GM13977 (cell line): ENCODE measurements at regions not wholly inside any gene's neighbourhood (a gene's known extent, or its start where the extent isn't known, plus 50 kb on each side); places are given as distances from the start of the nearest gene placed in this dataset.

ENCODE experiments used
- DNase-seq: peaks from one replicate; pipeline ENCODE4 v3.0.0; 2012; ENCODE audit warnings: low spot score
- in situ Hi-C: fragments of 300-500 bp; cut with MboI; formaldehyde crosslinking; loops from one replicate; pipeline ENCODE4 v1.12.0; 2022; ENCODE audit warnings: low sequenced_read_pairs, low pct_unique_long_range_greater_than_20kb, mixed read lengths, inconsistent platforms; ENCODE audit not compliant: unreplicated experiment
- TF ChIP-seq, protein P1 (sequence below): IDR thresholded peaks from 2 replicates; pipeline ENCODE4 v1.5.1; 2012; ENCODE audit warnings: mild to moderate bottlenecking, control low read depth; ENCODE audit not compliant: insufficient read depth; ENCODE audit errors: extremely low read depth, missing control alignments

DNA sequence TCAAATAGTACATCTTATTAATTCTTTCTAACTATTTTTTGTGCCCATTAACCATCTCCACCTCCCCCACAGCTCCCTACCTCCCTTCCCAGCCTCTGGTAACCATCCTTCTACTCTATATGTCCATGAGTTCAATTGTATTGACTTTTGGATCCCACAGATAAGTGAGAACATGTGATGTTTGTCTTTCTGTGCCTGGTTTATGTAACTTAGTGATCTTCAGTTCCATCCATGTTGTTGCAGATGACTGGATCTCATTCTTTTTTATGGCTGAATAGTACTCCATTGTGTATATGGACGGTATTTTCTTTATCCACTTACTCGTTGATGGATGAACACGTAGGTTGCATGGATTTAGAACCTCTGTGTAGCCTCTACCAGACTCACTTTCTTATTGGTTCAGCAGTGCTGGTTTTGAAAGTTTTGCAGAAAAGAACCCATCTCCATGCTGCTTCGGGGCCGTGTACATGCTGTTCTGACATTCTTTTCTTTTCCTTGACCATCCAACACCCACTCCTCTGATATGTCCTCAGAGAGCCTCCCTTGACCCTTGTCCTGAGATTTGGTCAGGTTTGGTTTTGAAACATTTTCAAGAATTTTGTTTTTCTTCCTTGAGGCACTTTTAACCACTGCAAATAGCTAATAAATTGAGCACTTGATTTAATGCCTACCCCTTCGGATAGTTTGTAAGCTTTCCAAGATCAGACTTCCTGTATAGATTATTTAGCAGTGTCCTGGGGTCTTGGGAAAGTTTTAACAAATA, 231.2 kb upstream of the ZFP64 start:
- TF ChIP-seq, protein P1, sequence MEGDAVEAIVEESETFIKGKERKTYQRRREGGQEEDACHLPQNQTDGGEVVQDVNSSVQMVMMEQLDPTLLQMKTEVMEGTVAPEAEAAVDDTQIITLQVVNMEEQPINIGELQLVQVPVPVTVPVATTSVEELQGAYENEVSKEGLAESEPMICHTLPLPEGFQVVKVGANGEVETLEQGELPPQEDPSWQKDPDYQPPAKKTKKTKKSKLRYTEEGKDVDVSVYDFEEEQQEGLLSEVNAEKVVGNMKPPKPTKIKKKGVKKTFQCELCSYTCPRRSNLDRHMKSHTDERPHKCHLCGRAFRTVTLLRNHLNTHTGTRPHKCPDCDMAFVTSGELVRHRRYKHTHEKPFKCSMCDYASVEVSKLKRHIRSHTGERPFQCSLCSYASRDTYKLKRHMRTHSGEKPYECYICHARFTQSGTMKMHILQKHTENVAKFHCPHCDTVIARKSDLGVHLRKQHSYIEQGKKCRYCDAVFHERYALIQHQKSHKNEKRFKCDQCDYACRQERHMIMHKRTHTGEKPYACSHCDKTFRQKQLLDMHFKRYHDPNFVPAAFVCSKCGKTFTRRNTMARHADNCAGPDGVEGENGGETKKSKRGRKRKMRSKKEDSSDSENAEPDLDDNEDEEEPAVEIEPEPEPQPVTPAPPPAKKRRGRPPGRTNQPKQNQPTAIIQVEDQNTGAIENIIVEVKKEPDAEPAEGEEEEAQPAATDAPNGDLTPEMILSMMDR: no peak
- DNase-seq: no peak
- in situ Hi-C loops: no loop called here

DNA sequence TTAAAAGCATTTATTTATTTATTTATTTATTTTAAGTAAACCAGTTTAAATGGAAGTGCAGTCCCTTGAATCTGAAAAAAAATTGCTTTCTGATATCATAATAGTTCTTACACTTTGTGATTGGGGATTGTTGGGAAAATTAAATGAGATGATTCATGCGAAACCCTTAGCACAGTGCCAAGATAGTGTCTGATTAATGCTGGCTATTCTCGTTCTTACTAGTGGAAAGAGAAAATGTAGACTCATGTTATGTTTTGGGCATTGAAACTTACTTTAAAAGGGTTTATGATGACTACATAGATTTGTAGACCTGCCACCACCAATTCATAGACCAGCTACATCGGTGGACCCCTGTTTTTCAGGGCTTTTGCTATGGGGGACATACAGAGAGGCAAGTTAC, 229.2 kb upstream of the ZFP64 start:
- in situ Hi-C loops: no loop called here
- DNase-seq: no peak
- TF ChIP-seq, protein P1: no peak

GRCh38 chr20:52419205-52419604, 227.6 kb upstream of the ZFP64 start:
- in situ Hi-C loops: no loop called here
- no peak for DNase-seq
- TF ChIP-seq, protein P1: no peak

DNA sequence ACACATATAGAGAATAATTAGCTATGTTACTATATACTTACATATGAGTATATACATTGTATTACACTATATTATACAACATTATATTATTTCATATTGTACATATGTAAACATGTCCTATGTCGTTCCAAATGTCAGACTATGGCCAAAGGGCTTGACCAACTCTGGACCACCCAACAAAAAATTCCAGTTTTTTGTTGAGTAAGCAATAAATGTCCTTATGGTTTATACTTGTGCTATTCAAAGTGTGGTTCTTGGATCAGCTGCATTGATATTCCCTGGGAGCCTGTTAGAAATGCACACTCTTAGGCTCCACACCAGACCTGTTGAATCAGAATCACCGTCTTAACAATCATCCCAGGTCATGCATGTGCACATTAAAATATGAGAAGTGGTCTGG, 225.4 kb upstream of the ZFP64 start:
- TF ChIP-seq, protein P1: no peak
- in situ Hi-C loops: no loop called here
- DNase-seq: no peak

DNA sequence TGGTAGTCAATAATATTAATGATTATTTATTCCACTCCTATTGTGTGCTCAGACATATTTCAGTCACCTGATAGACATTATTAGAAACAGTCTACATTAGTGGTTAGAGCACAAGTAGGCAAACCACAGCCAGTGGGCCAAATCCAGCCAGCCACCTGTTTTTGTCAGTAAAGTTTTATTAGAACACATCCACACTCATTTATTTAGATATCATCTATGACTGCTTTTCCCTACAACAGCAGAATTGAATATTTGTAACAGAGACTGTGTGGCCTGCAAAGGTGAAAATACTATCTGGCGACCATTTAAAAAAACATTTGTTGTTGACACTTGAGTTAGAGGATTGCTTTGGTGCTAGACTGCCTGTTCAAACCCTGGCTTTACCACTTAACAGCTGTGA, 220.0 kb upstream of the ZFP64 start:
- in situ Hi-C loops: no loop called here
- TF ChIP-seq, protein P1: no peak
- no peak for DNase-seq

DNA sequence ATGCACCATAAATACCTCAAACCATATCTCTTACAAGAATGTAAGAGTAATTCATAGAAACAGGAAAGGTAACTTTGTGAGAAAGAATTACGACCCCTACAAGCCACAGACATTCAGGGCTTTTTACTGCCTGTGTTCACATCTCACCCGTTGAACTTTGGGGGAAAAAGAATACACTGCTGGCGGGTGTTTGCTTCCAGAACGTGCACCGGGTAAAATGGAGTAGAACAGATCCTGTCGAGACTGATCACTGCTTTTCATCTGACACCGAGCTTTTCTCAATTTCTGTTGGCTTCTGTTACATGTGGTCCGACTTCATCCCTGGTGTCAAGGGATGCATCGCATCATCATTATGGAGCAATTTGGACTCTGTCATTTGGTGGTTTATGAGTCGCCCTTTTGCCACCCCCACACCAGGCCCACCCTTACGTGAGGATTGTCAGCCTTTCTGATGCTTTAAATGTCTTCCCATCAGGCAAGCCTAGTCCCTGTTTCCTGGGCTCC, 219.2 kb upstream of the ZFP64 start:
- TF ChIP-seq, protein P1: no peak
- in situ Hi-C loops: no loop called here
- DNase-seq: no peak
